ENCODE measurements at regions not wholly inside any gene's neighbourhood (a gene's known extent, or its start where the extent isn't known, plus 50 kb on each side); places are given as distances from the start of the nearest gene placed in this dataset.

DNA sequence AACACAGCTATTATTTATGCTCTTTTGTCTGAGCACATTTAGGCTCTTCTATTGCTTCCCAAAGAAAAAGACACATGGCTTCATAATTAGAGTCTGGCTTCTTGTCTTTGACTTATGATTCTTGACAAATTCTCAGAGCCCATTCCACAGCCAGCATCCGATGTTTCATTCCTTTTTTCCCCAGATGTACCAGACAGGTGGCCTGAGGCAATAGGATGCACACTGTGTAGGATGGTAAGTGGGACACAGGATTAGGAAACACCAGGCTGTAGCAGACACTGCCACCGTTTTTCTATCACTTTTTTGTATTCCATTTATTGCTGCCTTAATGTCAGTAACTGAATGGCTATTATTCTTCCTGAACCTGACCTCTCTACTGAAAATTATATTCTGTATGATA lies 188.9 kb upstream of the CDIN1 start:
- TF ChIP-seq, protein P1, sequence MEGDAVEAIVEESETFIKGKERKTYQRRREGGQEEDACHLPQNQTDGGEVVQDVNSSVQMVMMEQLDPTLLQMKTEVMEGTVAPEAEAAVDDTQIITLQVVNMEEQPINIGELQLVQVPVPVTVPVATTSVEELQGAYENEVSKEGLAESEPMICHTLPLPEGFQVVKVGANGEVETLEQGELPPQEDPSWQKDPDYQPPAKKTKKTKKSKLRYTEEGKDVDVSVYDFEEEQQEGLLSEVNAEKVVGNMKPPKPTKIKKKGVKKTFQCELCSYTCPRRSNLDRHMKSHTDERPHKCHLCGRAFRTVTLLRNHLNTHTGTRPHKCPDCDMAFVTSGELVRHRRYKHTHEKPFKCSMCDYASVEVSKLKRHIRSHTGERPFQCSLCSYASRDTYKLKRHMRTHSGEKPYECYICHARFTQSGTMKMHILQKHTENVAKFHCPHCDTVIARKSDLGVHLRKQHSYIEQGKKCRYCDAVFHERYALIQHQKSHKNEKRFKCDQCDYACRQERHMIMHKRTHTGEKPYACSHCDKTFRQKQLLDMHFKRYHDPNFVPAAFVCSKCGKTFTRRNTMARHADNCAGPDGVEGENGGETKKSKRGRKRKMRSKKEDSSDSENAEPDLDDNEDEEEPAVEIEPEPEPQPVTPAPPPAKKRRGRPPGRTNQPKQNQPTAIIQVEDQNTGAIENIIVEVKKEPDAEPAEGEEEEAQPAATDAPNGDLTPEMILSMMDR (conservative IDR thresholded peaks at IDR 0.05; ENCODE audit: low read depth, low read length): no peak
- DNase-seq (ENCODE audit: low read depth): no peak

DNA sequence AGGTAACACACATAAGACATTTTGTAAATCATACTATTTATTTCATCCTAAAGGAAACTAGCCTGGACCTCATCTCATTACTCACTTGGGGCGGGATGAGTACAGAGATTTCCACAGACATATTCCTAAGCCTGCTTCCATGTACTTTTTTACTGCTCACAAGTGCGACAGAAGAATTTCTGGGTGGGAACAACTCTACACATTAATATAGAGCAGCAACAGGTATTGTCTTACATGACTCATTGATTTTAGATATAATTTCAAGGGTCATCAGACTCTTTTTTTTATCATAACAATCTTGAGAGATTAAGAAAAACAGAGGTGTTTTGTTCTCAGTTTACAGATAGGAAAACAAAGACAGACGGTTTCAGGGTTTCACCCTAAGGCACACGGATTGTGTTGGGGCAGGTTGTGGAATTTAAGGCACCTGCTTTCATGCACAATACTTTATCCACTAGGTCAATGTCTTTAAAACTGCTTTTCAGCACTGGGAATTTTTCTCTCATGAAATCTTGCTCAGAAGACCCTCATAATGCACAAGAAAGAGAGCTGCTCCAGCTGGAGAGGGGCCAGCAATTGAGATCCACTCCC lies 186.7 kb upstream of the CDIN1 start:
- TF ChIP-seq, protein P1 (conservative IDR thresholded peaks at IDR 0.05; ENCODE audit: low read depth, low read length): no peak
- no peak overlapping the region for H3K4me3 ChIP-seq (ENCODE audit: low read depth, low read length)
- no peak for DNase-seq (ENCODE audit: low read depth)

More for the DNA sequence above, 188.9 kb upstream of the CDIN1 start:
- H3K4me3 ChIP-seq (ENCODE audit: low read depth, low read length): no peak overlapping the region

- H3K4me3 ChIP-seq (ENCODE audit: low read depth, low read length): no peak overlapping the region
- no peak for DNase-seq (ENCODE audit: low read depth)
- TF ChIP-seq, protein P1 (conservative IDR thresholded peaks at IDR 0.05; ENCODE audit: low read depth, low read length): no peak
These were observed 181.2 kb upstream of the CDIN1 start for GRCh38 chr15:36398212-36398611.

DNA sequence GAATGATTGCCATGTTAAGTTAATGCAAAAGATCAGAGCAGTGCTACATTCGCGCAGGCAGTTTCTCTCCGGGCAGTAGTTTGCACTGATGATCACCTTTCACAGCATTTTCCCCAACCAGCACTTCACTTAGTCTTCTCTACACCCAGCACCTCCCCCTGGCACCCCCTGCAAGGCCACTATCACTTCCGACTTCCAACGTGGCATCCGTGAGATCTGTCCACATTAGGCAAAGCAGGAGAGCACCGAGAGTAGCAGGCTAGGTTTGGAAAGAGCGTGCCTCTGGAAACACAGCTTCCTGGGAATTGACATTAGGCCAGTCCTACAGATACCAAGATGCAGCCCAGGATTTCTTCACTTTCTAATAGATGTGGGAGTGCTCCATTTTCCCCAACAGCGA lies 180.2 kb upstream of the CDIN1 start:
- TF ChIP-seq, protein P1 (conservative IDR thresholded peaks at IDR 0.05; ENCODE audit: low read depth, low read length): no peak
- no peak for DNase-seq (ENCODE audit: low read depth)
- no peak overlapping the region for H3K4me3 ChIP-seq (ENCODE audit: low read depth, low read length)

DNA sequence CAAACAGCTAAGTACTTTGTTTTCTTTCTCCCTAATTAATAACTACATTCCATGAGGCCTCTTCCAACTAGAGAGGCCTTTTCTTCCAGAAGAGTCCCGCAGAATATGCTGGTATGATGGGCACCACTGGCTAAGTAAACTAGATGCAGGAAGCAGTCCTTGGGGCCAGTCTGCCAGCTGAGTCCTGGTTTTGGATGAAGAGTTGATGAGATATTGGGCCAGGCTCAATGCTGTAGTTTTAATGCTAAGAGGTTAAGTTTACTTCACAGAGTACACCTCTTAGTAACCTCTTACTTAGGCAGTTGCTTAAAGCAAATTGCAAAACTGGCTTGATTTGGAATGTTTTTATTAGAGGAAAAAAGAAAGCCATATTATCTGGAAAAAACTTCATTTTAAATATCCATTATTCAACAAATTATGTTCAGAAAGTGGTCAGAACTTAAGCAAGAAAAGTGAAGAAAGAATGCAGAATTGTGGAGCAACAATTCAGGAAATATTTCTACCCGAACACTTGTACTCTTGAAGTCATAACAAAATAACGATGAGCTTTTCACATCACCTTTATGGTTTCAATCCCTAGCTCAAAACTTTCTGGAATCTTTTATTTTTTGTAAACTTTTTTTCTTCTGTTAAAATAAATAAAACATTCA lies 178.4 kb upstream of the CDIN1 start:
- H3K4me3 ChIP-seq (ENCODE audit: low read depth, low read length): no peak overlapping the region
- TF ChIP-seq, protein P1 (conservative IDR thresholded peaks at IDR 0.05; ENCODE audit: low read depth, low read length): no peak
- DNase-seq (ENCODE audit: low read depth): no peak

- H3K4me3 ChIP-seq (ENCODE audit: low read depth, low read length): no peak overlapping the region
- DNase-seq (ENCODE audit: low read depth): no peak
- TF ChIP-seq, protein P1 (conservative IDR thresholded peaks at IDR 0.05; ENCODE audit: low read depth, low read length): no peak
These were observed 177.8 kb upstream of the CDIN1 start for GRCh38 chr15:36401586-36401966.

- H3K4me3 ChIP-seq (ENCODE audit: low read depth, low read length): no peak overlapping the region
- TF ChIP-seq, protein P1 (conservative IDR thresholded peaks at IDR 0.05; ENCODE audit: low read depth, low read length): no peak
- DNase-seq (ENCODE audit: low read depth): no peak
These were observed 176.1 kb upstream of the CDIN1 start for GRCh38 chr15:36403351-36403750.

Measured in epithelial cell of proximal tubule (primary cell).